ENCODE measurements at regions not wholly inside any gene's neighbourhood (a gene's known extent, or its start where the extent isn't known, plus 50 kb on each side); places are given as distances from the start of the nearest gene placed in this dataset.
A peak's percentile ranks its signal among the peaks of the same experiment; 100 is the strongest.

GRCh38 chr2:58974426-58974825 lies 733.3 kb upstream of the FANCL start:
- no peak for FAIRE-seq
- no peak for DNase-seq (ENCODE audit: low spot score in 2 of 2)

GRCh38 chr2:58973811-58974281 lies 732.7 kb upstream of the FANCL start:
- FAIRE-seq (no peak), DNase-seq (ENCODE audit: low spot score in 2 of 2) (no peak)

DNA sequence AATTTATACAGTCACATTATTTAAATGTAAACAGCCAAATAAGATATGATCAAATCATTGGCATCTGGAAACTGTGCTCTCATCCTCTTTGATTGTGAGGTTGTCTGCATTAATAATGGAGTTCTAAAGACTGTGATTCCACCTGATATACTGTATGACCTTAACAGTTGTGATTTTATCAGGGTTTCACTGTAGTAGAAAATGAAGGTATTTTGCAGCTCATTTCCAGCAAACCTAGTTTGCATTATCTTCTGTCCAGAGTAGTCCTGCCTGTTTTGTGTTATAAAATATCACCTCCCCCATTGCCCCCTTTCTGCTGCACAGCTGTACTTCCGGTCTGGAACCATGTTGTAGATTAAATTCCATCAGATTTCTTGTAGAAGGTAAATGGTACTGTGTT lies 731.6 kb upstream of the FANCL start:
- DNase-seq (ENCODE audit: low spot score in 2 of 2) (no peak), FAIRE-seq (no peak)

- no peak for DNase-seq (ENCODE audit: low spot score in 2 of 2)
- no peak for FAIRE-seq
These were observed 730.6 kb upstream of the FANCL start for GRCh38 chr2:58971511-58972360.

GRCh38 chr2:58970365-58970764 lies 729.2 kb upstream of the FANCL start:
- no peak for FAIRE-seq
- no peak for DNase-seq (ENCODE audit: low spot score in 2 of 2)

- no peak for DNase-seq (ENCODE audit: low spot score in 2 of 2)
- FAIRE-seq = no peak
These were observed 727.8 kb upstream of the FANCL start for GRCh38 chr2:58968885-58969284.

DNA sequence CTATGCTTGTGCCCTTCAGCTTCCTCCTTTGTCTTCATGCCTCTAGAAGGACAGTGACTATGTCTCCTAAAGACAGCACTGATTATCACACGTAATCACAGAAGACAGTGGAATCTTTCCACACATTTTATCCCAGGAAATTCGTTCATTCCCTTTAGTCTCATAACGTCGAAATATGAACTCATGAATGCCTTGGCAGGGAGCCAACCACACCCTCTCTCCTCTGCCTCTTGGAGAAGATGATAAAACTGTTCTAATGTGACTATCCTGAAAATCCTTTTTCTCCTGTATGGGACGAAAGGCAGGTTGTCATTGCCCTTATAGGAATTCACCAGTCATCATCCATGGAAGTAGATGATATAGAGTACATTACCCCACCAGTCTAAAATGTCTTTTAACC lies 726.6 kb upstream of the FANCL start:
- FAIRE-seq = no peak
- no peak for DNase-seq (ENCODE audit: low spot score in 2 of 2)

DNA sequence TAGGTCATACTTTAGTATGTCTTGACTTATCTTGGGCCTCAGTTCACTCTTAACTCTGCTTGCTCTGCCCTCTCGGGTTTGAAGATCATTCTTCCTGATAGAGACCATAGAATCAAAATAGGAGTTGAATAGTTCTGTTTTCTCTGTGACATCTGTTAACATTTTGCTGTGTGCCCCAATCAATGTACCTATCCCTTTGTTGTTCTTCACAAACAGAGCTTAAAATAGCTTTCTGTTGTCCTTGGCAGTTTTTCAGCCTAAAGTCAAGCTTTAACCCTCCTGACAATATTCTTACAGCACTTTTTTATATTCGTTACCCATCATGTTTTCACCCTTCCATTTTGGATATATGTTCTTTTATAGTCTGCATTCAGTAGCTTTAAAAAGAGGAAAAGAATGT lies 724.5 kb upstream of the FANCL start:
- no peak for FAIRE-seq

DNA sequence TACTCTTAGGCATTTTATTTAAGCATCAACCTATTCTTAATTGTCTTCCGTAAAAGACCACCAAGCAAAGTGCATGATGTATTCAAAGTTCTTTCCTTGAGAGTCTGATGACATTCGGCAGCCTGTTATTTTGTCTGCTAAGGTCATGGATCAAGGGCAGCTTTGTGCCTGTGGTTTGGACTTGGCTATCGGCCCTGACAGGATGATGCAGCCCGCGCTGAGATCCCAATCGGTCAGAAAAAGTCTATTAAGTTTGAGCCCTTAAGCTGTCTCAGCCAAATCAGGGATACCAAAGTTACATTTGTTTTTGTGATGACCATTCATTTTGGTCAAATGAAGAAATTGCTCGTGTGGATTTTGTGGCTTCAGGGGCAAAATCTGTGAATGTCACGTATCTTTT lies 718.9 kb upstream of the FANCL start:
- no peak for DNase-seq (ENCODE audit: low spot score in 2 of 2)
- FAIRE-seq = no peak

More for the DNA sequence above, 724.5 kb upstream of the FANCL start:
- no peak for DNase-seq (ENCODE audit: low spot score in 2 of 2)

GRCh38 chr2:58957188-58957840 lies 716.2 kb upstream of the FANCL start:
- DNase-seq (ENCODE audit: low spot score in 2 of 2) (no peak), FAIRE-seq (no peak)

DNA sequence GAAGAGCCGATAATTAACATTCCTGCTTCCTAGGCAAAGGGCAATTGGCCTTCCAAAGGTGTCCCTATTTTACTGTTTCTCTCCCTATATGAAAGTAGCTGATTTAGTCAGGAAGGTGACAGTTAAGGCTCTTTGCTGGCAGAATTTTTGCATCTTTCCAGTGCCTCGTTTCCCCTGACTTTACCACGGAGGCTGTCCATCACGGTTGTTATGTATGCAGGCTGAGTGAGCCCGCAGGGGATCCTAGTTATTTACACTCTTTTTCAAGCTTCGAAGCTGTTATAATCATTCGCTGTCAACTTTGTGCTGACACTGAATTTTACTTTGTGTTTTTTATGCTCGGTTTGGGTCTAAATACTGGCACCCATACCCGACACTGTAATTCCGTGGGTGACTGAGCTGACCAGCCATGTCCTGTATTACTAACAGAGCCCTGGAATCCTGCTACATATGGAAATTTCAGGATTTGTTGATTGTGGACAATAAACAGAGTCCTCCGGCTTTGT lies 713.8 kb upstream of the FANCL start:
- no peak for FAIRE-seq

DNA sequence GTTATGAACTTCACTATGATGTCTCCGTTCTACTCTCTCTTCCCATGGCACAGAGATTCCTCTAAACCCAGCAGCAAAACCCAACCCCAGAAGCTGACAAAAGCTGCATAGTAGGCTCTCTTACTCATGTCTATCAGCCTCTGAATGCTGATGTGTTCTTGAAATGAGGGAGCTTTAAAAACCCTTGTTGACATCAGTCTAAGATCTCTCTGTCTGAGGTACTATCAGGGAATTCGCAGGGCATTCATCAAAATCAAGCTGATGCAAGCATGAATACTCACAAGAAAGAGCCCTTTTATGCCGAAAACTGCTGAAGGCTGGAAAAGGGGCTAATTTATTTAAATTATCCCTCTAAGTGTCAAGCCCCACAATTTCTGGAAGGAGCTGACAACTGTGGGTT lies 710.6 kb upstream of the FANCL start:
- FAIRE-seq (no peak), DNase-seq (ENCODE audit: low spot score in 2 of 2) (no peak)

More for the DNA sequence above, 713.8 kb upstream of the FANCL start:
- DNase-seq (ENCODE audit: low spot score in 2 of 2) = no peak

GRCh38 chr2:58950795-58951462 lies 709.8 kb upstream of the FANCL start:
- DNase-seq (ENCODE audit: low spot score in 2 of 2) (no peak), FAIRE-seq (no peak)

DNA sequence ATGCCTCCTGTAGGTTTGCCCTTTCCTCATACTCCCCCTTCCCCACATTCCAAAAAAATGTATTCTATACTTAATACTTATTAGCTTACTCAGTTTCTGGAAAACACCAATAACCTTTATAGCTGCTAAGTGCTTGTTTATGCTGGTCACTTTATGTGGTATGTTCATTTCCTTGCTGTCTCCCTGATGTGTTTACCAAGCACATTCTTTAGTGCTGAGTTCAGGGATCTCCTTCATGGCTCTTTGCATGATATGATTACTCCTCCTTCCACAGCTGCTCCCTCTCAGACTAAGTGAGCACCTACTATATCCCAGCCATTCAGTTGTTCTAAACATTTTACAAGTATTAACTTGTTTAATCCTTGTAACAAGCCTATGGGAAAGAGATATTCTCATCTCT lies 698.3 kb upstream of the FANCL start:
- DNase-seq (ENCODE audit: low spot score in 2 of 2) (no peak), FAIRE-seq (no peak)

- DNase-seq (ENCODE audit: low spot score in 2 of 2) (no peak), FAIRE-seq (no peak)
These were observed 697.9 kb upstream of the FANCL start for GRCh38 chr2:58938988-58939387.

DNA sequence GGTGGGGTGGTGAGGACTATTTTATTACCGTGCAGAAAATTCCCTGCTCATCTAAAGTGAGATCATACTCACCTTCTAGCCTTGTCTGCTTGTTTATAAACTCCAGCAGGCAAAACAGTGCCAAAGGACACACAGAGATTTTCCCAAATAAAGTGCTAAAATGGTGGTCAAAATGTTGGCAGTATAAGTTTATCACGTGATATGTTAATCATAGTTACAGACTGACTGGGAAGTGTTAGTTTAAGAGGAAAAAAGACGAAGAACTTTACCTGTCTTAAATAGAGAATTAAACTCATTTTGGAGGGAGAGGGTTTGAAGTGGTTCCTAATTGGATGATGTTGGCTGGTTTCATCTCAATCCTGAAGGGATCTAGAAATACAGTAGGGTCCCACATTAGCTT lies 691.7 kb upstream of the FANCL start:
- DNase-seq (ENCODE audit: low spot score in 2 of 2) (no peak), FAIRE-seq (no peak)

GRCh38 chr2:58930537-58930936 lies 689.4 kb upstream of the FANCL start:
- FAIRE-seq (no peak), DNase-seq (ENCODE audit: low spot score in 2 of 2) (no peak)

DNA sequence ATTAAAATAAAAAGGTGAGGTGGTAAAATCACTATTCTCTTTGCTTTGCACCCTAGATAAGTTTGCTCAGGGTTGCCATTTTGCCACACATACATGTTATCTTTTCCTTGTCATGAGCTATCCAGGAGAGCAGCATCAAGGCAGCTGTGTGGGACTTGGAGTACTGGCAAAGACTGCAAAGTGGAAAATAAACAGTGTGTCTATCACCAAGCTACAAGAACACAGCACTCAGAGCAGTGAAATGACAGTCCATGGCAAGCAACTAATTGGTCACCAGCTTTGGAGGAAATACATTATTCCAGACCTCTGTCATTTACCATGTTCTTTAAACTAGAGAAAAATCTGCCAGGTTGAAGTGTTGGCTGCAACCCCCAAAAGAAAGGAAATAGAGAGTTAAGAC lies 687.8 kb upstream of the FANCL start:
- FAIRE-seq (no peak), DNase-seq (ENCODE audit: low spot score in 2 of 2) (no peak)

DNA sequence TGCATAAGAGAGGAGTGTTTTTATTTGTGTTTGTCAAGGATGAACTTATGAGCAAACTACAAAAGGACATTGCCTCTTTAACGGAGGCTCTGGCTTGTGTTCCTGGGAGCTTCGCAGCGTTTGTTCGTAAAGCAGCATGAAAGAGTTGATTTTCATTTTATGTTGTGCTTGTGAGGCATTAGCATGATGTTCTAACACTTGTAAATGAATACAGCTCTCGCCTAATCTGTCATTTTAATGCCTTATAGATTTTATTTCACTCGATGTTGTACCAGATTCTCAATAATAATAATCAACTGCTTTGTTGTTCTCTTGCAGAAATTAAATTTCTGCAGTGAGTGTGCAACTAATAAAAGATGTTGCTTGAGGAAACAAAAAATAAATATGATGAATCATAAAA lies 687.3 kb upstream of the FANCL start:
- DNase-seq (ENCODE audit: low spot score in 2 of 2) = no peak

GRCh38 chr2:58926112-58926511 lies 685.0 kb upstream of the FANCL start:
- DNase-seq (ENCODE audit: low spot score in 2 of 2) (no peak), FAIRE-seq (no peak)

More for the DNA sequence above, 687.3 kb upstream of the FANCL start:
- no peak for FAIRE-seq

DNA sequence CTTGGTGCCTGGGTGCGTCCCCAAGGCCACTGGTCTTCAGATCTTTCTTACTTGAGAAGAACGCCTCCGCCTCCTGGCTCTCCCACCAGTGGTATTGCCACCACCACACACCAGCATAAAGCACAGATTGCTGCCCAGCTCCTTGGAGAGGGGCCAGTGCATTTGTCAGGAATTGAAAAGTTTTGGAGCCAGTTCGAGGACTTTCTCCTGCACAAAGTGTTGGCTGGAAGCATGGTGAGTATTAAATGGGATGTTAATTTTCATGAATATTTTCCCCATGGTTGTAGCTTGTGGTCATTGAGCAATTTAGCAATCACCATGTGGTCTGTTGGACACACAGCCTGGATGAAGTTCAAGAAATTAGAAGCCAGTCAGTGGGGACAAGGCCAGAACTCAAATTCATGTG lies 684.6 kb upstream of the FANCL start:
- peak in 1 of 2 donors; percentile 2 for DNase-seq (ENCODE audit: low spot score in 2 of 2)
- no peak for FAIRE-seq
